NOMO-1 (cell line): ENCODE measurements at regions not wholly inside any gene's neighbourhood (a gene's known extent, or its start where the extent isn't known, plus 50 kb on each side); places are given as distances from the start of the nearest gene placed in this dataset.

Source experiments
- DNase-seq, 2 experiments: peaks; one replicate each; lab custom pipeline; 2025; ENCODE audit not compliant: unreplicated experiment in 2 of 2; lab: John Stamatoyannopoulos, UW

- no peak for DNase-seq
Observed at GRCh38 chr11:27216270-27217149, 146.5 kb downstream of the CCDC34 start.

GRCh38 chr11:27215471-27216269 lies 147.3 kb downstream of the CCDC34 start:
- DNase-seq: no peak

- no peak for DNase-seq
Observed at GRCh38 chr11:27214713-27215112, 148.3 kb downstream of the CCDC34 start.

- DNase-seq: no peak
Observed at GRCh38 chr11:27213232-27213660, 149.8 kb downstream of the CCDC34 start.

- DNase-seq: no peak
Observed at GRCh38 chr11:27212248-27212780, 150.7 kb downstream of the CCDC34 start.

GRCh38 chr11:27211370-27212127 lies 151.5 kb downstream of the CCDC34 start:
- no peak for DNase-seq

GRCh38 chr11:27210531-27210930 lies 152.5 kb downstream of the CCDC34 start:
- no peak for DNase-seq

- DNase-seq: no peak
Observed at GRCh38 chr11:27209562-27210005, 153.4 kb downstream of the CCDC34 start.

- DNase-seq: no peak
Observed at GRCh38 chr11:27208846-27209245, 154.2 kb downstream of the CCDC34 start.

- DNase-seq: no peak
Observed at GRCh38 chr11:27207025-27207650, 155.9 kb downstream of the CCDC34 start.

GRCh38 chr11:27205779-27206570 lies 157.0 kb downstream of the CCDC34 start:
- DNase-seq: no peak

GRCh38 chr11:27205250-27205649 lies 157.8 kb downstream of the CCDC34 start:
- DNase-seq: no peak

GRCh38 chr11:27204529-27204928 lies 158.5 kb downstream of the CCDC34 start:
- DNase-seq: no peak

- no peak for DNase-seq
Observed at GRCh38 chr11:27203077-27203647, 159.9 kb downstream of the CCDC34 start.

GRCh38 chr11:27201454-27202302 lies 161.1 kb downstream of the BBOX1 start:
- DNase-seq: no peak

GRCh38 chr11:27200779-27201453 lies 160.3 kb downstream of the BBOX1 start:
- no peak for DNase-seq

- DNase-seq: no peak
Observed at GRCh38 chr11:27196203-27196897, 155.7 kb downstream of the BBOX1 start.
